Left forelimb (tissue), 1 donor: ENCODE measurements at regions not wholly inside any gene's neighbourhood (a gene's known extent, or its start where the extent isn't known, plus 50 kb on each side); places are given as distances from the start of the nearest gene placed in this dataset.

ENCODE experiments used
- DNase-seq: peaks from one replicate; pipeline ENCODE4 v3.0.0-alpha.2; 2018; ENCODE audit warnings: low spot score

- DNase-seq, result no peak
These were observed 51.1 kb upstream of the NCOA1 start for GRCh38 chr2:24439971-24440340.

DNA sequence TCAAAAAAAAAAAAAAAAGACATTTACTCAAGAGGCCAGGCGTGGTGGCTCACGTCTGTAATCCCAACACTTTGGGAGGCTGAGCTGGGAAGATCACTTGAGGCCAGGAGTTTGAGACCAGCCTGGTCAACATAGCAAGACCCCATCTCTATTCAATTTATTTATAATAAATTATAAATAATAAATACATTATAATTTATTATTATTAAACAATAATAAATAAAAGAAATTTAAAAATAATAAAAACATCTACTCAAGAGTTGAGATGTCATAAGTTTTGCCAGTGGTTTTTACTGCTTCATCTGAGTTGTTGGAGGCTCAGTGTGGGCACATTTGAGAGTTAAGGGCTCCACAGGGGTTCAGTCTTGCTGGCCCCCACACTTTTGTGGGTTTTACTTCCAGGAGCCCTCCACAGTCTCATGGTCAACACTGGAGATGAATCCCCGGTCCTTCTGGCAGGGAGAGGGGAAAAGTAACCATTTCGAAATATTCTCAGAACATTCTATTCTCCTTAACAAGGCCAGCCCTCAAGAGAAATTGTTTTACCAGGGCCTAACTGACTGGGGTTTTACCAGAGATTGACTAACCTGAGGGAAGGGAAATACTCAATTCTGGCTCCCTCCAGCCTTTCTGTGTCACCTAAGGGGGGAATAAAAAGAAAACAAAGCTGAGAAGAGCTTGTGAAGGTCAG lies 51.6 kb upstream of the NCOA1 start:
- no peak for DNase-seq

DNA sequence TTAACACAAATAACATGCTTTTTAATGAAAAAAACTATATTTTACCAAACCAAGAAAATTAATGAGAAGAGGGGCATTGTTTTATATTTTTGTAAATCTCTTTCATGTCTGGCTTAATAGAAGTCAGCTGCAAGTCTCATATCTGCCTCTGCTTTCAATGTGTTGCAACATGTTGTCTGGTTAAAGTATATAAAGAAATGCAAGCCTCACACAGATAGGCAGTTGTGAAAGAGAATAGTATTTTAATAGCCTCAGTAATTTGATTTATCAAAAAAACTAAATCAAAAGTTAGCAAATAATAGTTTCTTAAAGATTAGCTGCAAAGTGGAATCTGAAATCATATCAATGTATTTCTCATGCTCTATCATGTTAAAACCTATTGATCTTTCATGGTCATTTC lies 52.9 kb upstream of the NCOA1 start:
- no peak for DNase-seq

- peak; percentile 84 for DNase-seq
These were observed 55.4 kb upstream of the NCOA1 start for GRCh38 chr2:24435391-24436316.

GRCh38 chr2:24434541-24434940 lies 56.5 kb upstream of the NCOA1 start:
- DNase-seq, result peak; percentile 75

GRCh38 chr2:24432735-24433134 lies 58.3 kb upstream of the NCOA1 start:
- no peak for DNase-seq

DNA sequence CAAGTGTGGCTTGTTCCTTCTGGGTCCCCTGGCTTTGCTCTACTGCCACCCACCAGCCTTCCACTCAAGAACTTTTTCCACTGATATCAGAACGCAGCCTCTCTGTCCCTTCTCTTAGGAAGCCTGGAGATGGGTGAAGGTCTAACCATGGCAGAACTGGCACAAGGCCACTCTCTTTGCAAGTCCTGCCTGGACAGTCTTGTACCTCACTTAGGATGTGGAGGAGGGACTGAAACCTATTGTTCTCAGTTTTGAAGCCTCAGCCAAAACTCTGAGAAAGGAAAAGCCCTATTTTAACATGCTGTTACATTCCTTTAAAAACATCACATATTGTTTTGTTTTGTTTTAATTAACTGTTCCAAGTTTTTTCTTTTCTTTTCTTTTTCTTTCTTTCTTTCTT lies 58.9 kb upstream of the NCOA1 start:
- DNase-seq, result no peak

GRCh38 chr2:24429197-24430074 lies 61.6 kb upstream of the NCOA1 start:
- no peak for DNase-seq

- no peak for DNase-seq
These were observed 64.1 kb upstream of the ITSN2 start for GRCh38 chr2:24424387-24424786.

DNA sequence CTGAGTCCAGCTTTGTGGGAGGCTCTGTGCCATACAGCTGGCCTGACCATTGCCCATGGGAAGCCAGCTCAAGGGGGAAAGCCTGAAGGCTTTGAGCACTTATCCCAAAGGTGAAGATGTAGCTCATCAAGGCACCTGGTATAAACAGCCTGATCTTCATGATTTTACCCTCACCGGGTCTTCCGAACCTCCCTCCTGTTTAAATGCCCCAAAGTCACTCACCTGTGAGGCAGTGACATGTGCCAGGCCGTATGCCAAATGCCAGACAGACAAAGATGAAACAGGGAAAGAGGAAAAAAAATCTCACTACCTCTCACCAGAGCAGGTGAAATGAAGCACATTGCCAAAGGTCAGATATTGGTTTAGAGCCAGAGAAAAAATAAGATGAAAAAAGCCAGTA lies 62.8 kb upstream of the ITSN2 start:
- no peak for DNase-seq

GRCh38 chr2:24421668-24422067 lies 61.3 kb upstream of the ITSN2 start:
- no peak for DNase-seq

- DNase-seq, result no peak
These were observed 60.0 kb upstream of the ITSN2 start for GRCh38 chr2:24420373-24420772.

DNA sequence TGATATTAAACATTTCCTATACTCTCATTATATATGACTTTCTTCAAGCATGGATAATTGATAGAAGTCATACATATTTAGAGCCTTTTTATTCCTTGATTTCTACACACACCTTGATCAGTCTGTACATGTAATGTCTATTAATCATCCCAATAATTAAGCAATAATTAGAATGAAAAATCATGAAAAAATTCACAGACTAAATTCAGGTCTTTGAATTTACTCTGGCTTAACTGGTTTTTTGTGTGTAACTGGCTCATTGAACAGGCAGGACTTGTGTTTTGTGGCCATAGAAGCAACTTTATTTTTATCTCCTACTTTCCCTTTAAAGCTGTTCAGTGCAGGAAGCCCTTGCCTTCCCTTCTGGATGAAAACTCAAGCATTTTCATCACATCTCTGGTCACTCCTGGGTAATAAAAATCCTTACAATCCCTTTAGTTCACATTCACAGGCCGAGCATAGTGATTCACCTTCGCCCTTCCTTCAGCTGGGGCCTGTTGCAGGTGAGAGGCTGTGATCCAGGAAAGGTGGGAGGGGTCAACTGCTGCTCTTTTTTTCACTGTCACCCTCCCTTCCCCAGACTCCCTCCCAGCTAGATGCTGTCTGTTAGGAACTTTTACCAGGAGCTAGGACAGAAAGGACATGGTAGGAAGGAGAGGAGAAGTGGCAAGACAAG lies 58.0 kb upstream of the ITSN2 start:
- DNase-seq, result no peak

DNA sequence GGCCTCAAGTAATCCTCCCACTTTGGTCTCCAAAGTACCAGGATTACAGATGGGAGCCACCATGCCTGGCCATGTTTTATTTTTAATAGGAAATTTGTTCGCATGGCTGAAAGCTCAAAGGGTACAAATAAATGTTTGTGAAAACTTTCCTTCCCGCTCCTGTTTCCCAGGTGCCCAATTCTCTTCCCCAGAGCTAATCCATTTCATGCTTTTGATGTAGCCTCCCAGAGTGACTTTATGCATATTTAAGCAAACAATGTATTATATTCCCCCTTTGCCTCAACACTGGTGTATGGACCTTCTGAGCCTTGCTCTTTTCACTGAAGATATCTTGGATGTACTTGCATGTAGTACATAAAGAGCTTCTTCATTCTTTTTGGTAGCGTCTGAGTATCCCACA lies 52.5 kb upstream of the ITSN2 start:
- no peak for DNase-seq

GRCh38 chr2:24411488-24412151 lies 51.3 kb upstream of the ITSN2 start:
- DNase-seq, result no peak

GRCh38 chr2:24410976-24411375 lies 50.6 kb upstream of the ITSN2 start:
- DNase-seq, result no peak

GRCh38 chr2:24409700-24410556 lies 49.6 kb upstream of the ITSN2 start:
- no peak for DNase-seq
